ENCODE measurements at regions not wholly inside any gene's neighbourhood (a gene's known extent, or its start where the extent isn't known, plus 50 kb on each side); places are given as distances from the start of the nearest gene placed in this dataset.

- TF ChIP-seq CTCF (IDR thresholded peaks at IDR 0.05; ENCODE audit: low read depth, low read length) = no peak
- DNase-seq (ENCODE audit: extremely low read depth, low read depth) = no peak
Measured at GRCh38 chr5:2611659-2612058, 139.8 kb downstream of the IRX2 start.

GRCh38 chr5:2610986-2611385 lies 140.5 kb downstream of the IRX2 start:
- TF ChIP-seq CTCF (IDR thresholded peaks at IDR 0.05; ENCODE audit: low read depth, low read length) = no peak
- no peak for DNase-seq (ENCODE audit: extremely low read depth, low read depth)

- no peak for DNase-seq (ENCODE audit: extremely low read depth, low read depth)
- TF ChIP-seq CTCF (IDR thresholded peaks at IDR 0.05; ENCODE audit: low read depth, low read length) = no peak
Measured at GRCh38 chr5:2608391-2608790, 143.1 kb downstream of the IRX2 start.

- no peak for TF ChIP-seq CTCF (IDR thresholded peaks at IDR 0.05; ENCODE audit: low read depth, low read length)
Measured at GRCh38 chr5:2607598-2607997, 143.9 kb downstream of the IRX2 start.

GRCh38 chr5:2603272-2603575 lies 148.3 kb downstream of the IRX2 start:
- DNase-seq (ENCODE audit: extremely low read depth, low read depth) = no peak
- no peak for TF ChIP-seq CTCF (IDR thresholded peaks at IDR 0.05; ENCODE audit: low read depth, low read length)

More at GRCh38 chr5:2607598-2607997, 143.9 kb downstream of the IRX2 start:
- no peak for DNase-seq (ENCODE audit: extremely low read depth, low read depth)

GRCh38 chr5:2602451-2603271 lies 148.8 kb downstream of the IRX2 start:
- TF ChIP-seq CTCF (IDR thresholded peaks at IDR 0.05; ENCODE audit: low read depth, low read length) = no peak
- DNase-seq (ENCODE audit: extremely low read depth, low read depth) = no peak

GRCh38 chr5:2598503-2598902 lies 153.0 kb downstream of the IRX2 start:
- TF ChIP-seq CTCF (IDR thresholded peaks at IDR 0.05; ENCODE audit: low read depth, low read length) = no peak
- DNase-seq (ENCODE audit: extremely low read depth, low read depth) = no peak

Data from AG09319 (cell line).